Neural cell (in vitro differentiated cells): ENCODE measurements at regions not wholly inside any gene's neighbourhood (a gene's known extent, or its start where the extent isn't known, plus 50 kb on each side); places are given as distances from the start of the nearest gene placed in this dataset.

Experiments used
- CTCF ChIP-seq: fragments of 450-650 bp; IDR thresholded peaks from 2 replicates; pipeline ENCODE4 v1.5.1; 2014; ENCODE audit warnings: antibody characterized with exemption, mild to moderate bottlenecking, moderate library complexity; ENCODE audit not compliant: poor library complexity, severe bottlenecking
- EP300 ChIP-seq: fragments of 450-650 bp; conservative IDR thresholded peaks from 2 replicates; pipeline ENCODE4 v1.6.1; 2014; ENCODE audit warnings: antibody characterized with exemption, mild to moderate bottlenecking, moderate library complexity; ENCODE audit not compliant: poor library complexity, severe bottlenecking
- MXI1 ChIP-seq: fragments of 450-650 bp; conservative IDR thresholded peaks from 2 replicates; pipeline ENCODE4 v1.6.1; 2014; ENCODE audit warnings: antibody characterized with exemption, mild to moderate bottlenecking; ENCODE audit not compliant: poor library complexity, severe bottlenecking
- POLR2AphosphoS5 ChIP-seq: IDR thresholded peaks from 2 replicates; pipeline ENCODE4 v1.6.1; 2012
- RAD21 ChIP-seq: fragments of 450-650 bp; conservative IDR thresholded peaks from 2 replicates; pipeline ENCODE4 v1.6.1; 2014; ENCODE audit warnings: antibody characterized with exemption, mild to moderate bottlenecking, moderate library complexity
- REST ChIP-seq: IDR thresholded peaks from 2 replicates; pipeline ENCODE4 v1.6.1; 2012; ENCODE audit warnings: borderline replicate concordance
- SMC3 ChIP-seq: fragments of 450-650 bp; conservative IDR thresholded peaks from 2 replicates; pipeline ENCODE4 v1.6.1; 2014; ENCODE audit warnings: antibody characterized with exemption, mild to moderate bottlenecking, moderate library complexity; ENCODE audit not compliant: poor library complexity

GRCh38 chr4:157804986-157805385 lies 367.8 kb downstream of the GASK1B start:
- no peak for TF ChIP-seq POLR2AphosphoS5
- peak; percentile 58 for TF ChIP-seq RAD21
- TF ChIP-seq SMC3, result peak; percentile 54
- TF ChIP-seq CTCF, result peak; percentile 58
- no peak for TF ChIP-seq MXI1
- TF ChIP-seq EP300, result no peak
- TF ChIP-seq REST, result no peak
